ENCODE measurements at regions not wholly inside any gene's neighbourhood (a gene's known extent, or its start where the extent isn't known, plus 50 kb on each side); places are given as distances from the start of the nearest gene placed in this dataset.
"Not testable (repeated sequence)": the region's sequence is repeated elsewhere in the genome, so short reads cannot be mapped to it uniquely, and the experiment has no call there.

GRCh38 chr4:28075401-28075956 lies 1214.8 kb downstream of the STIM2 start:
- DNase-seq (ENCODE audit: low read depth) = no peak
- TF ChIP-seq, protein P1, sequence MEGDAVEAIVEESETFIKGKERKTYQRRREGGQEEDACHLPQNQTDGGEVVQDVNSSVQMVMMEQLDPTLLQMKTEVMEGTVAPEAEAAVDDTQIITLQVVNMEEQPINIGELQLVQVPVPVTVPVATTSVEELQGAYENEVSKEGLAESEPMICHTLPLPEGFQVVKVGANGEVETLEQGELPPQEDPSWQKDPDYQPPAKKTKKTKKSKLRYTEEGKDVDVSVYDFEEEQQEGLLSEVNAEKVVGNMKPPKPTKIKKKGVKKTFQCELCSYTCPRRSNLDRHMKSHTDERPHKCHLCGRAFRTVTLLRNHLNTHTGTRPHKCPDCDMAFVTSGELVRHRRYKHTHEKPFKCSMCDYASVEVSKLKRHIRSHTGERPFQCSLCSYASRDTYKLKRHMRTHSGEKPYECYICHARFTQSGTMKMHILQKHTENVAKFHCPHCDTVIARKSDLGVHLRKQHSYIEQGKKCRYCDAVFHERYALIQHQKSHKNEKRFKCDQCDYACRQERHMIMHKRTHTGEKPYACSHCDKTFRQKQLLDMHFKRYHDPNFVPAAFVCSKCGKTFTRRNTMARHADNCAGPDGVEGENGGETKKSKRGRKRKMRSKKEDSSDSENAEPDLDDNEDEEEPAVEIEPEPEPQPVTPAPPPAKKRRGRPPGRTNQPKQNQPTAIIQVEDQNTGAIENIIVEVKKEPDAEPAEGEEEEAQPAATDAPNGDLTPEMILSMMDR (IDR thresholded peaks at IDR 0.05; ENCODE audit: insufficient read depth, low read length, poor library complexity, severe bottlenecking) = no peak
- no peaks in the 10 kb centered on the region for H3K36me3 ChIP-seq (ENCODE audit: control insufficient read depth, insufficient read depth, low read length)
- H3K4me3 ChIP-seq (ENCODE audit: low read depth, low read length) = no peak overlapping the region
- H3K27me3 ChIP-seq (ENCODE audit: control insufficient read depth, insufficient read depth, low read length) = no peaks in the 10 kb centered on the region

GRCh38 chr4:28077203-28077602 lies 1216.6 kb downstream of the STIM2 start:
- not testable (repeated sequence) for H3K36me3 ChIP-seq (ENCODE audit: control insufficient read depth, insufficient read depth, low read length); H3K4me3 ChIP-seq (ENCODE audit: low read depth, low read length); DNase-seq (ENCODE audit: low read depth); H3K27me3 ChIP-seq (ENCODE audit: control insufficient read depth, insufficient read depth, low read length)

GRCh38 chr4:28082686-28083390 lies 1222.2 kb downstream of the STIM2 start:
- H3K36me3 ChIP-seq (ENCODE audit: control insufficient read depth, insufficient read depth, low read length) = no peaks in the 10 kb centered on the region
- no peaks in the 10 kb centered on the region for H3K27me3 ChIP-seq (ENCODE audit: control insufficient read depth, insufficient read depth, low read length)
- TF ChIP-seq, protein P1 (IDR thresholded peaks at IDR 0.05; ENCODE audit: insufficient read depth, low read length, poor library complexity, severe bottlenecking) = no peak
- no peak overlapping the region for H3K4me3 ChIP-seq (ENCODE audit: low read depth, low read length)
- DNase-seq (ENCODE audit: low read depth) = no peak

- H3K4me3 ChIP-seq (ENCODE audit: low read depth, low read length) = no peak overlapping the region
- no peaks in the 10 kb centered on the region for H3K27me3 ChIP-seq (ENCODE audit: control insufficient read depth, insufficient read depth, low read length)
- no peak for DNase-seq (ENCODE audit: low read depth)
- TF ChIP-seq, protein P1 (IDR thresholded peaks at IDR 0.05; ENCODE audit: insufficient read depth, low read length, poor library complexity, severe bottlenecking) = no peak
- no peaks in the 10 kb centered on the region for H3K36me3 ChIP-seq (ENCODE audit: control insufficient read depth, insufficient read depth, low read length)
Observed at GRCh38 chr4:28092610-28093009, 1232.0 kb downstream of the STIM2 start.

DNA sequence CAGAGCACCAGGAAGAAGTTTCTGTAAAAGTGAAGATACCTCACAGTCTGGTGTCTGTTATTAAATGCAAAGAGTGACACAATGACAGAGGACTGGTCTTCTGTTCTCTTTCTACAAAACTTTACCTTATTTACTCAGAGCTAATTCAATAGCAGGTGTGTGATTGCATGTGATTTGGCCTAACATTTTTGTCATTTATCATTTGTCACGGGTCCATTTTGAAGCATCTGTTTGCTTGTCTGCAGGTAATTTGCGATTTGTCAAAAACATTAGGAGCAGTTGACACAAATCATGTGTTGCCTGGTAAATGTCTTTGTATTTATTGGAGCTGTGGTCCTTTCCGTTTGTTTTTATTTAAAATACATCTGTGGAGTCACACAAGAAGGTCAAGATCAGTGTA lies 1232.4 kb downstream of the STIM2 start:
- H3K27me3 ChIP-seq (ENCODE audit: control insufficient read depth, insufficient read depth, low read length) = no peaks in the 10 kb centered on the region
- no peak overlapping the region for H3K4me3 ChIP-seq (ENCODE audit: low read depth, low read length)
- no peaks in the 10 kb centered on the region for H3K36me3 ChIP-seq (ENCODE audit: control insufficient read depth, insufficient read depth, low read length)
- TF ChIP-seq, protein P1 (IDR thresholded peaks at IDR 0.05; ENCODE audit: insufficient read depth, low read length, poor library complexity, severe bottlenecking) = no peak
- no peak for DNase-seq (ENCODE audit: low read depth)

DNA sequence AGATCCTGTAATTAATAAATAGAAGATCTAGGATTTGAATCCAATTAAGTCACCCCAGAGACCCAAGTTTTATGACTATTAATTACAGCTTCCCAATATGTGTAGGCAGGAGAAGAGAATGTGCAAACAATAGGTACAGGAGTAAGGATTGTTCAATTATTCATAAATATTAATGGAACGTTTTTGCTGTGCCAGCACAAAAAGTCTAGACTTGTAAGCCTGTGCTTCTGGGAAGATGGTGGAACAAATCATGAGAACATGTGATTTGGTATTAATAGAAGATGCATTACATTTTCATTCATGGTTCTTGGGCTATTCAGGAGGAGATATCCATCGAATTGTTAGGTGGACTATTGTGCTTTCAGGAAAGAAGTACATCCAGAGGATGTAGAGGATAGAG lies 1240.9 kb downstream of the STIM2 start:
- TF ChIP-seq, protein P1 (IDR thresholded peaks at IDR 0.05; ENCODE audit: insufficient read depth, low read length, poor library complexity, severe bottlenecking) = no peak
- Histone ChIP-seq H3K36me3 (ENCODE audit: control insufficient read depth, insufficient read depth, low read length) (no peaks in the 10 kb centered on the region), H3K27me3 (ENCODE audit: control insufficient read depth, insufficient read depth, low read length) (no peaks in the 10 kb centered on the region), H3K4me3 (ENCODE audit: low read depth, low read length) (no peak overlapping the region)
- no peak for DNase-seq (ENCODE audit: low read depth)
